ENCODE measurements at regions not wholly inside any gene's neighbourhood (a gene's known extent, or its start where the extent isn't known, plus 50 kb on each side); places are given as distances from the start of the nearest gene placed in this dataset.

GRCh38 chr4:96170198-96170597 is 330.3 kb downstream of the PDHA2 start:
- Histone ChIP-seq H2AFZ (ENCODE audit: insufficient read depth, low read depth, low read length, poor library complexity, severe bottlenecking) (no peak overlapping the region), H4K20me1 (ENCODE audit: control insufficient read depth, insufficient read depth, low read length, poor library complexity, severe bottlenecking) (no peaks in the 10 kb centered on the region), H3K9ac (ENCODE audit: low read length) (no peak overlapping the region), H3K4me2 (replicated peaks; ENCODE audit: low read depth, low read length, poor library complexity, severe bottlenecking) (no peak overlapping the region), H3K4me1 (ENCODE audit: control insufficient read depth in 2 of 2, insufficient read depth in 2 of 2, low read length in 2 of 2) (no peaks in the 10 kb centered on the region), H3K9me3 (ENCODE audit: control extremely low read depth in 1 of 3, control insufficient read depth in 2 of 3, insufficient read depth in 1 of 3, low read length in 2 of 3) (peaks cover 0 to 11% (median 0%) of the 10 kb centered on the region in 3 donors), H3K4me3 (ENCODE audit: control extremely low read depth in 1 of 5, extremely low read depth in 1 of 5, insufficient read depth in 1 of 5, low read depth in 2 of 5, low read length in 4 of 5) (no peak overlapping the region), H3K27me3 (replicated peaks in 1 of 4; ENCODE audit: control extremely low read depth in 1 of 4, control insufficient read depth in 3 of 4, insufficient read depth in 4 of 4, low read length in 3 of 4) (no peaks in the 10 kb centered on the region), H3K36me3 (replicated peaks in 1 of 2; ENCODE audit: control extremely low read depth in 1 of 2, control insufficient read depth in 1 of 2, extremely low read depth in 1 of 2, insufficient read depth in 2 of 2, low read length in 1 of 2) (no peaks in the 10 kb centered on the region), H3K79me2 (ENCODE audit: control insufficient read depth, insufficient read depth, low read length) (no peaks in the 10 kb centered on the region), H3K27ac (ENCODE audit: low read length in 2 of 2) (no peak overlapping the region)
- Mint-ChIP-seq H3K27me3 (no peaks in the 10 kb centered on the region), H3K4me1 (no peaks in the 10 kb centered on the region), H3K27ac (no peak overlapping the region), H3K4me3 (no peak overlapping the region), H3K9me3 (ENCODE audit: insufficient read depth) (peaks cover 13% of the 10 kb centered on the region)
- no peak for DNase-seq
- ChIA-PET POLR2A (no interaction called here), CTCF (no interaction called here)
- no peak for ATAC-seq (ENCODE audit: low read depth)
- intact Hi-C loops (cut with micrococcal nuclease): no loop called here
- WGBS (ENCODE audit: insufficient coverage): 92% methylated on average over 14 of the region's 14 CpGs
- TF ChIP-seq EZH2 (IDR thresholded peaks at IDR 0.05; ENCODE audit: borderline replicate concordance, insufficient read depth, low read depth, low read length, poor library complexity, severe bottlenecking) (no peak), CTCF (IDR thresholded peaks at IDR 0.05) (no peak)

- H2AFZ ChIP-seq (ENCODE audit: insufficient read depth, low read depth, low read length, poor library complexity, severe bottlenecking): no peak overlapping the region
- no peaks in the 10 kb centered on the region for H3K27me3 ChIP-seq (replicated peaks in 1 of 4; ENCODE audit: control extremely low read depth in 1 of 4, control insufficient read depth in 3 of 4, insufficient read depth in 4 of 4, low read length in 3 of 4)
- no CpG with 5 or more reads among the region's 3 CpGs for WGBS (ENCODE audit: insufficient coverage)
- H3K4me1 ChIP-seq (ENCODE audit: control insufficient read depth in 2 of 2, insufficient read depth in 2 of 2, low read length in 2 of 2): no peaks in the 10 kb centered on the region
- POLR2A ChIA-PET: no interaction called here
- no peaks in the 10 kb centered on the region for H3K79me2 ChIP-seq (ENCODE audit: control insufficient read depth, insufficient read depth, low read length)
- Mint-ChIP-seq H3K4me3 (no peak overlapping the region), H3K4me1 (no peaks in the 10 kb centered on the region), H3K27ac (no peak overlapping the region), H3K9me3 (ENCODE audit: insufficient read depth) (peaks cover 9% of the 10 kb centered on the region), H3K27me3 (no peaks in the 10 kb centered on the region)
- no peaks in the 10 kb centered on the region for H3K36me3 ChIP-seq (replicated peaks in 1 of 2; ENCODE audit: control extremely low read depth in 1 of 2, control insufficient read depth in 1 of 2, extremely low read depth in 1 of 2, insufficient read depth in 2 of 2, low read length in 1 of 2)
- ATAC-seq (ENCODE audit: low read depth): no peak
- no peak for TF ChIP-seq CTCF (IDR thresholded peaks at IDR 0.05)
- no peak overlapping the region for H3K4me3 ChIP-seq (ENCODE audit: control extremely low read depth in 1 of 5, extremely low read depth in 1 of 5, insufficient read depth in 1 of 5, low read depth in 2 of 5, low read length in 4 of 5)
- H3K4me2 ChIP-seq (replicated peaks; ENCODE audit: low read depth, low read length, poor library complexity, severe bottlenecking): no peak overlapping the region
- intact Hi-C loops (cut with micrococcal nuclease): no loop called here
- H3K9ac ChIP-seq (ENCODE audit: low read length): no peak overlapping the region
- CTCF ChIA-PET: no interaction called here
- no peaks in the 10 kb centered on the region for H4K20me1 ChIP-seq (ENCODE audit: control insufficient read depth, insufficient read depth, low read length, poor library complexity, severe bottlenecking)
- H3K9me3 ChIP-seq (ENCODE audit: control extremely low read depth in 1 of 3, control insufficient read depth in 2 of 3, insufficient read depth in 1 of 3, low read length in 2 of 3): peaks cover 0 to 7% (median 0%) of the 10 kb centered on the region in 3 donors
- no peak for DNase-seq
- H3K27ac ChIP-seq (ENCODE audit: low read length in 2 of 2): no peak overlapping the region
Measured at GRCh38 chr4:96173756-96174155, 333.9 kb downstream of the PDHA2 start.
